Sigmoid colon (tissue), 4 donors: ENCODE measurements at regions not wholly inside any gene's neighbourhood (a gene's known extent, or its start where the extent isn't known, plus 50 kb on each side); places are given as distances from the start of the nearest gene placed in this dataset.

Experiments
- EP300 ChIP-seq, 4 donors: sonication (generic); formaldehyde crosslinking; IDR thresholded peaks; one replicate each; pipeline ENCODE4 v1.6.1; 2017; ENCODE audit warnings: antibody characterized with exemption in 4 of 4
- POLR2A ChIP-seq, 2 donors: fragments of 450-650 bp; IDR thresholded peaks; one replicate each; pipeline ENCODE4 v1.6.1; 2016; ENCODE audit warnings: antibody characterized with exemption in 2 of 2, mild to moderate bottlenecking in 2 of 2, moderate library complexity in 2 of 2
- TF ChIP-seq, protein P1 (sequence below), 4 experiments: fragments of 450-650 bp in 3 of 4; fragments of 200-600 bp in 1 of 4; IDR thresholded peaks; one replicate each; pipeline ENCODE4 v1.5.1; 2016 to 2019; ENCODE audit warnings: antibody characterized with exemption in 4 of 4, mild to moderate bottlenecking in 3 of 4, moderate library complexity in 2 of 4

DNA sequence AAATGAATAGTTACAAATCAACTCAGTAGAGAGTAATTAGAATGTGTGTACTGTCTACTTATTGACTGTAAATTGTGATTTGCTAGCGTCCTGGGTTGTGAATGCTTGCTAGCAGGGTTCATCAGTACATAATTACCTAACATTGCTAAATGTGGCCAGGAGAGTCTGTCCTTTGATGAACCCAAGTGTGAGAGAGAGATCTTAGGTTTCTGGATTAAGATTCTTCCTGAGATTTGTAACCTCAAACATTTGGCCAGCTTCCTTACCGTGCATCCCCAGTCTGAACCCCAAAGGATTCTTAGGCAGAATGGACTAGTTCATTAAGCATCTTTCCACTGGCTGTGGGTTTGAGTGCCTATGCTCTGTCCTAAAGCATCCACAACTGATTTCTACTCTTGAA lies 84.0 kb upstream of the ITPRID2 start:
- TF ChIP-seq, protein P1, sequence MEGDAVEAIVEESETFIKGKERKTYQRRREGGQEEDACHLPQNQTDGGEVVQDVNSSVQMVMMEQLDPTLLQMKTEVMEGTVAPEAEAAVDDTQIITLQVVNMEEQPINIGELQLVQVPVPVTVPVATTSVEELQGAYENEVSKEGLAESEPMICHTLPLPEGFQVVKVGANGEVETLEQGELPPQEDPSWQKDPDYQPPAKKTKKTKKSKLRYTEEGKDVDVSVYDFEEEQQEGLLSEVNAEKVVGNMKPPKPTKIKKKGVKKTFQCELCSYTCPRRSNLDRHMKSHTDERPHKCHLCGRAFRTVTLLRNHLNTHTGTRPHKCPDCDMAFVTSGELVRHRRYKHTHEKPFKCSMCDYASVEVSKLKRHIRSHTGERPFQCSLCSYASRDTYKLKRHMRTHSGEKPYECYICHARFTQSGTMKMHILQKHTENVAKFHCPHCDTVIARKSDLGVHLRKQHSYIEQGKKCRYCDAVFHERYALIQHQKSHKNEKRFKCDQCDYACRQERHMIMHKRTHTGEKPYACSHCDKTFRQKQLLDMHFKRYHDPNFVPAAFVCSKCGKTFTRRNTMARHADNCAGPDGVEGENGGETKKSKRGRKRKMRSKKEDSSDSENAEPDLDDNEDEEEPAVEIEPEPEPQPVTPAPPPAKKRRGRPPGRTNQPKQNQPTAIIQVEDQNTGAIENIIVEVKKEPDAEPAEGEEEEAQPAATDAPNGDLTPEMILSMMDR (IDR thresholded peaks at IDR 0.05) = no peak
- no peak for TF ChIP-seq EP300 (IDR thresholded peaks at IDR 0.05)
- no peak for TF ChIP-seq POLR2A (IDR thresholded peaks at IDR 0.05)
